ENCODE measurements at regions not wholly inside any gene's neighbourhood (a gene's known extent, or its start where the extent isn't known, plus 50 kb on each side); places are given as distances from the start of the nearest gene placed in this dataset.

- H3K79me2 ChIP-seq (replicated peaks; ENCODE audit: insufficient read depth, low read length): no peaks in the 10 kb centered on the region
- H3K9me2 ChIP-seq (ENCODE audit: insufficient read depth, low read length): no peaks in the 10 kb centered on the region
- H3K27ac ChIP-seq (ENCODE audit: low read length): no peak overlapping the region
- H3F3A ChIP-seq (ENCODE audit: insufficient read depth, low read length, poor library complexity, severe bottlenecking): no peaks in the 10 kb centered on the region
- no peaks in the 10 kb centered on the region for H3K27me3 ChIP-seq (ENCODE audit: insufficient read depth, low read depth, low read length)
- TF ChIP-seq SMC3 (conservative IDR thresholded peaks at IDR 0.05; ENCODE audit: poor library complexity) (no peak), EZH2 (IDR thresholded peaks at IDR 0.05; ENCODE audit: borderline replicate concordance, insufficient read depth, low read length, poor library complexity, severe bottlenecking) (no peak), POLR2AphosphoS5 (IDR thresholded peaks at IDR 0.05) (no peak), EP300 (conservative IDR thresholded peaks at IDR 0.05; ENCODE audit: poor library complexity, severe bottlenecking) (no peak), MXI1 (conservative IDR thresholded peaks at IDR 0.05; ENCODE audit: poor library complexity, severe bottlenecking) (no peak), TAF1 (IDR thresholded peaks at IDR 0.05; ENCODE audit: low read depth) (no peak), REST (IDR thresholded peaks at IDR 0.05; ENCODE audit: borderline replicate concordance) (no peak), RAD21 (conservative IDR thresholded peaks at IDR 0.05) (no peak), CTCF (IDR thresholded peaks at IDR 0.05; ENCODE audit: poor library complexity, severe bottlenecking) (no peak)
- no peaks in the 10 kb centered on the region for H3K36me3 ChIP-seq (ENCODE audit: insufficient read depth, low read length)
- H2AFZ ChIP-seq (ENCODE audit: low read depth, low read length): no peak overlapping the region
- no peak overlapping the region for H3K9ac ChIP-seq (ENCODE audit: low read length)
- no peaks in the 10 kb centered on the region for H3K9me3 ChIP-seq (ENCODE audit: low read length)
- H4K20me1 ChIP-seq (ENCODE audit: insufficient read depth): no peaks in the 10 kb centered on the region
- H3K4me3 ChIP-seq (ENCODE audit: low read length): no peak overlapping the region
- H3K4me2 ChIP-seq (ENCODE audit: low read length): no peak overlapping the region
These were observed 851.4 kb downstream of the MAT2B start for GRCh38 chr5:164356790-164357189.

- Histone ChIP-seq H3K27ac (ENCODE audit: low read length) (no peak overlapping the region), H3K9me3 (ENCODE audit: low read length) (no peaks in the 10 kb centered on the region), H3K9me2 (ENCODE audit: insufficient read depth, low read length) (no peaks in the 10 kb centered on the region), H4K20me1 (ENCODE audit: insufficient read depth) (no peaks in the 10 kb centered on the region), H3K36me3 (ENCODE audit: insufficient read depth, low read length) (no peaks in the 10 kb centered on the region), H3K9ac (ENCODE audit: low read length) (no peak overlapping the region), H3K4me2 (ENCODE audit: low read length) (no peak overlapping the region), H2AFZ (ENCODE audit: low read depth, low read length) (no peak overlapping the region), H3K27me3 (ENCODE audit: insufficient read depth, low read depth, low read length) (no peaks in the 10 kb centered on the region), H3F3A (ENCODE audit: insufficient read depth, low read length, poor library complexity, severe bottlenecking) (no peaks in the 10 kb centered on the region), H3K79me2 (replicated peaks; ENCODE audit: insufficient read depth, low read length) (no peaks in the 10 kb centered on the region), H3K4me3 (ENCODE audit: low read length) (no peak overlapping the region)
- TF ChIP-seq MXI1 (conservative IDR thresholded peaks at IDR 0.05; ENCODE audit: poor library complexity, severe bottlenecking): no peak
- TF ChIP-seq TAF1 (IDR thresholded peaks at IDR 0.05; ENCODE audit: low read depth): no peak
- no peak for TF ChIP-seq EZH2 (IDR thresholded peaks at IDR 0.05; ENCODE audit: borderline replicate concordance, insufficient read depth, low read length, poor library complexity, severe bottlenecking)
- no peak for TF ChIP-seq CTCF (IDR thresholded peaks at IDR 0.05; ENCODE audit: poor library complexity, severe bottlenecking)
- TF ChIP-seq SMC3 (conservative IDR thresholded peaks at IDR 0.05; ENCODE audit: poor library complexity): no peak
- TF ChIP-seq RAD21 (conservative IDR thresholded peaks at IDR 0.05): no peak
- TF ChIP-seq REST (IDR thresholded peaks at IDR 0.05; ENCODE audit: borderline replicate concordance): no peak
- TF ChIP-seq POLR2AphosphoS5 (IDR thresholded peaks at IDR 0.05): no peak
- TF ChIP-seq EP300 (conservative IDR thresholded peaks at IDR 0.05; ENCODE audit: poor library complexity, severe bottlenecking): no peak
These were observed 852.1 kb downstream of the MAT2B start for GRCh38 chr5:164357395-164358033.
